Karpas-422 (cell line): ENCODE measurements at regions not wholly inside any gene's neighbourhood (a gene's known extent, or its start where the extent isn't known, plus 50 kb on each side); places are given as distances from the start of the nearest gene placed in this dataset.

Source experiments
- DNase-seq: peaks from one replicate; pipeline ENCODE4 v3.0.0-alpha.2; 2015
- H2AFZ ChIP-seq: fragments of 200-600 bp; sonication (generic); 2 replicates; pipeline ENCODE4 v1.6.1; 2014; ENCODE audit warnings: antibody characterized with exemption, low read length, mixed read lengths
- H3K27ac ChIP-seq: fragments of 200-600 bp; sonication (generic); 2 replicates; pipeline ENCODE4 v1.5.1; 2014; ENCODE audit warnings: mild to moderate bottlenecking, low read length, moderate library complexity
- H3K27me3 ChIP-seq: fragments of 200-600 bp; sonication (generic); 2 replicates; pipeline ENCODE4 v1.6.1; 2014; ENCODE audit warnings: low read length, mixed read lengths
- H3K36me3 ChIP-seq: fragments of 200-600 bp; sonication (generic); 2 replicates; pipeline ENCODE4 v1.6.1; 2014; ENCODE audit warnings: low read length, mixed read lengths; ENCODE audit not compliant: insufficient read depth
- H3K4me1 ChIP-seq: fragments of 200-600 bp; sonication (generic); 2 replicates; pipeline ENCODE4 v1.6.1; 2014; ENCODE audit warnings: mild to moderate bottlenecking, low read length, mixed read lengths
- H3K4me2 ChIP-seq: fragments of 200-600 bp; sonication (generic); 2 replicates; pipeline ENCODE4 v1.6.1; 2014; ENCODE audit warnings: low read length, low read depth, mild to moderate bottlenecking; ENCODE audit not compliant: poor library complexity, severe bottlenecking
- H3K4me3 ChIP-seq: fragments of 200-600 bp; sonication (generic); 2 replicates; pipeline ENCODE4 v1.5.1; 2014; ENCODE audit warnings: mild to moderate bottlenecking, antibody characterized with exemption, low read length, mixed read lengths
- H3K79me2 ChIP-seq: fragments of 200-600 bp; sonication (generic); 2 replicates; pipeline ENCODE4 v1.6.1; 2014; ENCODE audit warnings: mild to moderate bottlenecking, low read length, mixed read lengths
- H3K9ac ChIP-seq: fragments of 200-600 bp; sonication (generic); 2 replicates; pipeline ENCODE4 v1.6.0; 2014; ENCODE audit warnings: low read length
- H3K9me2 ChIP-seq: fragments of 200-600 bp; sonication (generic), shearing (Covaris generic); replicated peaks from 2 replicates; pipeline ENCODE4 v1.6.0; 2014; ENCODE audit warnings: mild to moderate bottlenecking, low read length, moderate library complexity; ENCODE audit not compliant: insufficient read depth
- H3K9me3 ChIP-seq: fragments of 300-700, 200-600 bp; sonication (generic); 2 replicates; pipeline ENCODE4 v1.6.1; 2014; ENCODE audit warnings: low read length, mixed read lengths
- H4K20me1 ChIP-seq: fragments of 200-600 bp; sonication (generic); 2 replicates; pipeline ENCODE4 v1.6.1; 2014; ENCODE audit warnings: mild to moderate bottlenecking, antibody characterized with exemption, low read length, low read depth; ENCODE audit not compliant: insufficient read depth

DNA sequence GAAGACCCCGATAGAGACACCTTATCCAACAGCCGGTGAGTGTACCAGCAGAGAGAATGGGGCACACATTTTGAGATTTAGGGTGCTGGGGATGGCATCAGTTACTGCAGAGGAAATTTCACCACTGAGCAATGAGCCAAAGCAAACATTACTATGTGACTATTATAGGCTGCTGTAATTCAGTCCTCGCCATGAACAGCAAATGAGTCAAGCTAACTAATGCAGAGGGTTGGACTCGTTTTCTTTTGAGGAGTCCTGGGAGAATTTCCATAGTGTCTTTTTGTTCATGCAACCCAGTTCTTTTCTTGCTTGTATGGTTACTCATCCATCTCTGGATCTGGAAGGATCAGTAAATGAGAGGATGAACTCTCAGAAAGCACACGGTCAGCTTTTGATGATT lies 323.8 kb downstream of the PSAT1 start:
- H3K27me3 ChIP-seq, result no peaks in the 10 kb centered on the region
- H3K36me3 ChIP-seq, result no peaks in the 10 kb centered on the region
- H3K9me3 ChIP-seq, result no peaks in the 10 kb centered on the region
- H2AFZ ChIP-seq, result no peak overlapping the region
- H3K4me1 ChIP-seq, result no peaks in the 10 kb centered on the region
- H3K79me2 ChIP-seq, result no peaks in the 10 kb centered on the region
- no peak overlapping the region for H3K4me2 ChIP-seq
- no peaks in the 10 kb centered on the region for H4K20me1 ChIP-seq
- H3K27ac ChIP-seq, result no peak overlapping the region
- no peak overlapping the region for H3K9ac ChIP-seq
- H3K4me3 ChIP-seq, result no peak overlapping the region
- DNase-seq, result no peak
- no peaks in the 10 kb centered on the region for H3K9me2 ChIP-seq

DNA sequence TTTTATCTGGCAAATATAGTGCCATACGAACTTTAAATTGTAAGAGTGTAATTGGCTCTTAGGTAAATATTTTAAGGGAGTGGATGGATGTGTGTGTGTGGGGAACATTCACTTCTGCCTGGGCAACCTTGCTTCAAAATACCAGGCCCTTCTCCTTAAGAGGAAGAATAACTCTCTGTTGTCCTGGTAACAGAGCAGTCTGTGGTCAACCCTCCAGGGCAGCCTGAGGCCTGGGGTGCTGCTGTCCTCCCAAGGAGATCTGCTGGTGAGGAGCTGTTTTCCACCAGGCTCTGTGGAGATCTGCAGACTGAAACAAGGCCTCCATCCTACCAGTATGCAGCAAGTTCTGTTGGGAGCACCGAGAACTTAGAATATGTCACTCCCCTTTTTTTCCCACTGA lies 325.2 kb downstream of the PSAT1 start:
- H3K27me3 ChIP-seq, result no peaks in the 10 kb centered on the region
- H3K27ac ChIP-seq, result no peak overlapping the region
- H3K4me1 ChIP-seq, result no peaks in the 10 kb centered on the region
- no peaks in the 10 kb centered on the region for H4K20me1 ChIP-seq
- H3K9me2 ChIP-seq, result no peaks in the 10 kb centered on the region
- H3K4me2 ChIP-seq, result no peak overlapping the region
- no peak overlapping the region for H3K4me3 ChIP-seq
- H3K9ac ChIP-seq, result no peak overlapping the region
- no peak for DNase-seq
- H3K79me2 ChIP-seq, result no peaks in the 10 kb centered on the region
- no peak overlapping the region for H2AFZ ChIP-seq
- no peaks in the 10 kb centered on the region for H3K36me3 ChIP-seq
- no peaks in the 10 kb centered on the region for H3K9me3 ChIP-seq

DNA sequence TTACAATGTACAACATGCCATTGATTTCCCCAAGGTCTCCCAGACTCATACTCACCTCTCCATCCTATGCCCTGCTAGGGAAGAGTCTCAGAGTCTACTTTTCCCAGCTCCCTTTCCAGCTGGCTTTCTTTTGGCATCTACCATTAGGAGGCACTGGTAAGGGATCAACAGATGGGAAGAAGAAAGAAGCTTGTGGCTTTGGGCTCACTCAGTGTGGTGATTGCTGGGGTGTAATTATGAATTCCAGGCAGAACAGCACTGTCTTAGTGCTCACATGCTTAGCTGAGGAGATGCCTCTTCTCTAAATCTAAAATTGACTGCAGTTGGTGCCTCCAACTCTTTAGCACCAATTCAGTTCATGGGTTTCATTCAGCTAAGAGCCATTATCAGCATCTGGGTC lies 330.0 kb downstream of the PSAT1 start:
- H3K4me3 ChIP-seq, result no peak overlapping the region
- no peak overlapping the region for H2AFZ ChIP-seq
- H3K9ac ChIP-seq, result no peak overlapping the region
- no peaks in the 10 kb centered on the region for H3K9me2 ChIP-seq
- H4K20me1 ChIP-seq, result no peaks in the 10 kb centered on the region
- H3K9me3 ChIP-seq, result no peaks in the 10 kb centered on the region
- H3K4me1 ChIP-seq, result no peaks in the 10 kb centered on the region
- no peaks in the 10 kb centered on the region for H3K36me3 ChIP-seq
- no peak overlapping the region for H3K27ac ChIP-seq
- H3K27me3 ChIP-seq, result no peaks in the 10 kb centered on the region
- no peaks in the 10 kb centered on the region for H3K79me2 ChIP-seq
- no peak for DNase-seq
- no peak overlapping the region for H3K4me2 ChIP-seq

DNA sequence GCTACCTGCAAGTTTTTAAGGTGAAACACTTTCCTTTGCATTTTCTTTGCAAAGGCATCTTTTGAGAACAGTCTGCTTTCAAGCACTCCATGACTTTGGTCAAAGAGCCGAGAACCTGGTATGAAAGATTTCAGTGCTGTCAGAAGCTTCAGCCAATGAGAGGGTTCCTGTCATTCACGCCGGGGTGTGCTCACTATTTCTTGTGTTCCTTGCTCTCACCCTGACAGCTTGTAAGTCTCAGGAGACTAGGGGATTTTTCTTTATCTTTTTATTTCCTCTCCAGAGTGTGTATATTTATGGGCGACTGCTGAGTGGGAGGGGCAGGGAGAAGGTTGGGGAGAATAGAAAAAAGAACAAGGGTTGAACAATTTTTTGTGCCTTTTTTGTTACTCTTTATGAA lies 334.0 kb downstream of the PSAT1 start:
- H3K9ac ChIP-seq, result no peak overlapping the region
- no peaks in the 10 kb centered on the region for H3K27me3 ChIP-seq
- no peak overlapping the region for H3K4me2 ChIP-seq
- H2AFZ ChIP-seq, result no peak overlapping the region
- no peaks in the 10 kb centered on the region for H4K20me1 ChIP-seq
- no peaks in the 10 kb centered on the region for H3K9me3 ChIP-seq
- H3K9me2 ChIP-seq, result no peaks in the 10 kb centered on the region
- no peak overlapping the region for H3K4me3 ChIP-seq
- H3K4me1 ChIP-seq, result no peaks in the 10 kb centered on the region
- H3K36me3 ChIP-seq, result no peaks in the 10 kb centered on the region
- H3K27ac ChIP-seq, result no peak overlapping the region
- no peak for DNase-seq
- no peaks in the 10 kb centered on the region for H3K79me2 ChIP-seq

DNA sequence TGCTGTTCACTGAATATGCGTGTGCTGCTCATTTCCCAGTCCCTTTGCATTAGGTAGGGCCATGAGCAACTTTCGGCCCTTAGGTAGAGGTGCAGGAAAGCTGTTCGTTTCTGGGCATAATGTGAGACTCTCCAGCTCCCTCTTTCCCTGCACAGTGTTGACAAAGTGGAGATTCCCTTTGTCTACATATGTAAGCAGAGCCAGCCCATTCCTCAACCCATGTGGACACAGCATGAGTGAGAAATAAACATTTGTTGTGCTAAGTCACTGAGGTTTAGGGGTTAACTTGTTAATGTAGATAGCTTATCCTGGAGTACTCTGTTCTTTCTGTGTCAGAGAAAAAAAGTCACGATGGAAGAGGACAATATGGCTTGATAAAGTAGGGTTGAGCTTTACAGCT lies 343.8 kb downstream of the PSAT1 start:
- Histone ChIP-seq H4K20me1 (no peaks in the 10 kb centered on the region), H3K79me2 (no peaks in the 10 kb centered on the region), H3K4me3 (no peak overlapping the region), H3K27ac (no peak overlapping the region), H3K9ac (no peak overlapping the region), H3K4me1 (no peaks in the 10 kb centered on the region), H3K4me2 (no peak overlapping the region), H2AFZ (no peak overlapping the region), H3K27me3 (no peaks in the 10 kb centered on the region), H3K9me2 (no peaks in the 10 kb centered on the region), H3K36me3 (no peaks in the 10 kb centered on the region), H3K9me3 (no peaks in the 10 kb centered on the region)
- DNase-seq, result no peak

DNA sequence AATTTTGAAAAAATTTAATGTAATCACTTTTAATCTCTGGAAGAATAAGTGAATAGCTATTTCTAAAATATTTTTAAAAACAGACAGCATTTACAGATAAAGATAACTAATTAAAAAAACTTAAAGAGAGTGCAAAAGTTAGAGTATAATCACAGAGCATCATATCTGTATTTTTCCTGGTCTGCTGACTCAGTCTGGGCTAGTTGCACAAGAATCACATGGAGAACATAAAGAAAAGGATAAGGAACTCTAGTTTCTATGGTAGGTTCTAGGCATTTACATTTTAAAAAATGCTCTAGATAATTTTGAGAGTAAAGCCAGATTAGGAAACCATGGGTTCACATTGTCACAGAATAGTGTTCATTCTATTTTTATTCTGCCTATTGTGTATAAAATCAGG lies 347.4 kb downstream of the PSAT1 start:
- H2AFZ ChIP-seq, result no peak overlapping the region
- no peaks in the 10 kb centered on the region for H3K27me3 ChIP-seq
- H3K27ac ChIP-seq, result no peak overlapping the region
- H3K36me3 ChIP-seq, result no peaks in the 10 kb centered on the region
- H3K4me3 ChIP-seq, result no peak overlapping the region
- no peaks in the 10 kb centered on the region for H3K4me1 ChIP-seq
- no peak overlapping the region for H3K4me2 ChIP-seq
- DNase-seq, result no peak
- no peak overlapping the region for H3K9ac ChIP-seq
- no peaks in the 10 kb centered on the region for H3K79me2 ChIP-seq
- H3K9me3 ChIP-seq, result no peaks in the 10 kb centered on the region
- no peaks in the 10 kb centered on the region for H4K20me1 ChIP-seq
- no peaks in the 10 kb centered on the region for H3K9me2 ChIP-seq

DNA sequence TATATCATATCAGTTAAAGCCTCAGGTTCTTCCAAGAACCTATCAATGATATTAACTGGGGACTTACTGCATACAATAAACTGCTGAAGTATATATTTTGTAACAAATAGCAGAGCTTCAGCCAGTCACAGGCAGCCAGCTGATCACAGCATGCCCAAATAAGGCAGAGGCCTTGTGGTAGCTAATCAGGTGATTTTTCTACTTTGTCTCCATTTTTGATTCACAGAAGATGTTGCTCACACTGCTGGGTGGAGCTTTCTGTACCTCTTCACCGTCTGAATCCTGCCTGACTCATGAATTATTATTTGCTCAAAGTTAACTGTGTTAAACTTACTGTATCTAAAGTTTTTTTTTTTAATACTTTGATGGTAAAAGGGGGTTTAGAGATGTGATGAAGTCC lies 357.4 kb downstream of the PSAT1 start:
- Histone ChIP-seq H3K4me2 (no peak overlapping the region), H3K4me1 (no peaks in the 10 kb centered on the region), H2AFZ (no peak overlapping the region), H3K9me3 (no peaks in the 10 kb centered on the region), H3K9me2 (no peaks in the 10 kb centered on the region), H3K27me3 (no peaks in the 10 kb centered on the region), H3K4me3 (no peak overlapping the region), H3K9ac (no peak overlapping the region), H3K79me2 (no peaks in the 10 kb centered on the region), H4K20me1 (no peaks in the 10 kb centered on the region), H3K27ac (no peak overlapping the region), H3K36me3 (no peaks in the 10 kb centered on the region)
- DNase-seq, result no peak

DNA sequence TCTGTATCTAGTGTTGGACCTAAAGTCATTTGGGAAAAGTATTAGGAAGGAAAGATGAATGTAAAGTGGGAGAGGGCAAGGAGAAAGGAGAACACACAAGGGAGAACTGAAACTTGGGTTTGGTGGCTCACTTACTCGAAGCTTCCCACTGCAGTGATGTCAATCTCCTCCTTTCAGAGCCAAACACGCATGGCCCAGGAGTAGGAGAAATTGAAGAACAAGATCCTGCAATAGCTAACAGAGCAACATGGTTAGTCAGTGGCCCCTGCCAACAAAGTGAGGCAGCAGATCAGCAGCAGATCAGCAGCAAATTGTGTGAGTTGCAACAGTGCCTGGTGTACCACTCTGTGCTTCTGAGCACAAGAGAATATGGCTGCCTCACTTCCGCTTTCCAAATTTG lies 366.4 kb downstream of the PSAT1 start:
- Histone ChIP-seq H3K4me2 (no peak overlapping the region), H3K79me2 (no peaks in the 10 kb centered on the region), H3K27ac (no peak overlapping the region), H3K9me2 (no peaks in the 10 kb centered on the region), H3K9ac (no peak overlapping the region), H3K4me1 (no peaks in the 10 kb centered on the region), H4K20me1 (no peaks in the 10 kb centered on the region), H3K27me3 (no peaks in the 10 kb centered on the region), H2AFZ (no peak overlapping the region), H3K4me3 (no peak overlapping the region), H3K9me3 (no peaks in the 10 kb centered on the region), H3K36me3 (no peaks in the 10 kb centered on the region)
- DNase-seq, result no peak

DNA sequence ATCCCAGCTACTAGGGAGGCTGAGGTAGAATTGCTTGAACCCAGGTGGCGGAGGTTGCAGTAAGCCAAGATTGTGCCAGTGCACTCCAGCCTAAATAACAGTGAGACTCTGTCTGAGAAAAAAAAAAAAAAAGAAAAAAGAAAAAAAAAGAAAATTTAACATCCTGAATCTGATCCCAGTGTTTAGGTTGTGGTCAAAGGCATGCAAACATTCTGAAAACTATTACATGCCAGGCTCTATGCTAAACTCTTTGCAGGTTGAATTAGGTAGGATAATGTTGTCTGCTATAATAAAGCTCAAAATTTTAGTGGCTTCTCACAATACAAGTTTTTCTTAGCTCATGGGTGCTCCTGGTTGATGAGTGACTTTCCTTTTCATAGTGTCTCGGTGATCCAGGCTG lies 367.4 kb downstream of the PSAT1 start:
- H3K9me3 ChIP-seq, result no peaks in the 10 kb centered on the region

More for the DNA sequence above, 367.4 kb downstream of the PSAT1 start:
- no peaks in the 10 kb centered on the region for H3K27me3 ChIP-seq
- H3K4me1 ChIP-seq, result no peaks in the 10 kb centered on the region
- H3K9me2 ChIP-seq, result no peaks in the 10 kb centered on the region
- H2AFZ ChIP-seq, result no peak overlapping the region
- no peak overlapping the region for H3K9ac ChIP-seq
- H3K79me2 ChIP-seq, result no peaks in the 10 kb centered on the region
- H3K36me3 ChIP-seq, result no peaks in the 10 kb centered on the region
- no peaks in the 10 kb centered on the region for H4K20me1 ChIP-seq
- H3K4me3 ChIP-seq, result no peak overlapping the region
- no peak for DNase-seq
- no peak overlapping the region for H3K27ac ChIP-seq
- H3K4me2 ChIP-seq, result no peak overlapping the region
